ENCODE measurements at regions not wholly inside any gene's neighbourhood (a gene's known extent, or its start where the extent isn't known, plus 50 kb on each side); places are given as distances from the start of the nearest gene placed in this dataset.

DNA sequence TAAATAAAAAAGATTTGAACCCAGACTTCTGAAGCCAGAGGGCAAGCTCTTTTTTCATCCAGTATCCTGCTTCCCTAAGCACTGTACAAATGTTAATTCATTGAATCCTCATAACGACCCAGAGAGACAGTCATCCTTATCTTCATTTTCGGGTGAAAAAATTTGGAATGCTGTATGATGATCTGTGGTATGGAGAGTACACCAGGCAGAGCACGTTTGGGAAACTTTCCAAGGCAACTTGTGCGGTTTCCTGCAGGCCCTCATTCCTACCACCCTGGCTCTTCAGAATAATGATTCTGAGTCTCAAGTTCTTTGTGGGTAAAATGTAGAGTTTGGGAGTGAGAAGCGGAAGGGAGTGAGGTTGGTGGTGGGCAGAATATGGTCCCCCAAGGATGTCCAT lies 177.9 kb upstream of the CADM1 start:
- TF ChIP-seq ZFX (IDR thresholded peaks at IDR 0.05; ENCODE audit: borderline replicate concordance): no peak
- TF ChIP-seq, protein P1, sequence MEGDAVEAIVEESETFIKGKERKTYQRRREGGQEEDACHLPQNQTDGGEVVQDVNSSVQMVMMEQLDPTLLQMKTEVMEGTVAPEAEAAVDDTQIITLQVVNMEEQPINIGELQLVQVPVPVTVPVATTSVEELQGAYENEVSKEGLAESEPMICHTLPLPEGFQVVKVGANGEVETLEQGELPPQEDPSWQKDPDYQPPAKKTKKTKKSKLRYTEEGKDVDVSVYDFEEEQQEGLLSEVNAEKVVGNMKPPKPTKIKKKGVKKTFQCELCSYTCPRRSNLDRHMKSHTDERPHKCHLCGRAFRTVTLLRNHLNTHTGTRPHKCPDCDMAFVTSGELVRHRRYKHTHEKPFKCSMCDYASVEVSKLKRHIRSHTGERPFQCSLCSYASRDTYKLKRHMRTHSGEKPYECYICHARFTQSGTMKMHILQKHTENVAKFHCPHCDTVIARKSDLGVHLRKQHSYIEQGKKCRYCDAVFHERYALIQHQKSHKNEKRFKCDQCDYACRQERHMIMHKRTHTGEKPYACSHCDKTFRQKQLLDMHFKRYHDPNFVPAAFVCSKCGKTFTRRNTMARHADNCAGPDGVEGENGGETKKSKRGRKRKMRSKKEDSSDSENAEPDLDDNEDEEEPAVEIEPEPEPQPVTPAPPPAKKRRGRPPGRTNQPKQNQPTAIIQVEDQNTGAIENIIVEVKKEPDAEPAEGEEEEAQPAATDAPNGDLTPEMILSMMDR (IDR thresholded peaks at IDR 0.05): no peak
- H3K27ac ChIP-seq: no peak overlapping the region

GRCh38 chr11:115679945-115680344 lies 175.7 kb upstream of the CADM1 start:
- TF ChIP-seq, protein P1 (IDR thresholded peaks at IDR 0.05): no peak
- no peak for TF ChIP-seq ZFX (IDR thresholded peaks at IDR 0.05; ENCODE audit: borderline replicate concordance)
- no peak overlapping the region for H3K27ac ChIP-seq

- TF ChIP-seq ZFX (IDR thresholded peaks at IDR 0.05; ENCODE audit: borderline replicate concordance): no peak
- TF ChIP-seq, protein P1 (IDR thresholded peaks at IDR 0.05): no peak
These were observed 174.7 kb upstream of the CADM1 start for GRCh38 chr11:115678942-115679341.

DNA sequence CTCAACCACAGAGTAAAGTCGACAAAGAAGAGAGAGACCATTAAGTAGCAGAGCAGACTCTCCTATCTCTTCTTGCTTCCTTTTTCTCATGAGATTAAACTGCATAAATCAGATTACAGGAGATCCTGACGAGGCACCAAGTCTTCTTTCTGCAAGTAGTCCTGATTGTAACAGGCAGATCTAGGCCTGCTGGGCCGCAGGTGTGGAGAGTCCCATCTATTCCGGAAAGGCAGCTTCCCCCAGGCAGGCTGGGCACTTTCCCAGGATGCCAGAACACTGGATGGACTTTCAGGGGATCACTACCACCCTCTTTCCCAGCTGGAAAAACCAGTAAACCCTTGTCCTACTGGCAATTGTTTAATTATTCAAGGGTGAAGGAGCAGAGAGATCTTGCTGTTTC lies 173.0 kb upstream of the CADM1 start:
- no peak for TF ChIP-seq ZFX (IDR thresholded peaks at IDR 0.05; ENCODE audit: borderline replicate concordance)
- TF ChIP-seq, protein P1 (IDR thresholded peaks at IDR 0.05): no peak
- H3K27ac ChIP-seq: no peak overlapping the region

More at GRCh38 chr11:115678942-115679341, 174.7 kb upstream of the CADM1 start:
- H3K27ac ChIP-seq: no peak overlapping the region

GRCh38 chr11:115676768-115677167 lies 172.6 kb upstream of the CADM1 start:
- TF ChIP-seq ZFX (IDR thresholded peaks at IDR 0.05; ENCODE audit: borderline replicate concordance): no peak
- TF ChIP-seq, protein P1 (IDR thresholded peaks at IDR 0.05): no peak
- H3K27ac ChIP-seq: no peak overlapping the region

DNA sequence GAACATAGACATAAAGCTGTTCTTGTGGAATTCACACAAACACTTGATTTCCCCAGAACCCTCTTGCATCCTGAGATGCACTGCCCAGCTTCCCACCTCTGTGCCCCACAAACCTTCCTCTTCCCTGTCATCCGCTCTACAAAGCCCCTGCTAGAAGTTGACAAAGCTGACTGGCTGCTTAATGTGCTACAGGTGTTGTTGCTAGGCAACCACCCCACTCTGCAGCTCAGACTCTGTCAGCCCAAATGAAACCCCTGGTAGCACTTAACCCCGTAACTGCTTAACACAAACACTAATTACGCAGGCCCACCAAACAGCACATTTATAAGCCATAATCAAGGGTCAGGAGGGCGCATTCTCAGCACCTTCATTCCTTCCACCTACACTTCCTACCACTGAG lies 172.0 kb upstream of the CADM1 start:
- TF ChIP-seq, protein P1 (IDR thresholded peaks at IDR 0.05): no peak
- no peak for TF ChIP-seq ZFX (IDR thresholded peaks at IDR 0.05; ENCODE audit: borderline replicate concordance)
- H3K27ac ChIP-seq: no peak overlapping the region

DNA sequence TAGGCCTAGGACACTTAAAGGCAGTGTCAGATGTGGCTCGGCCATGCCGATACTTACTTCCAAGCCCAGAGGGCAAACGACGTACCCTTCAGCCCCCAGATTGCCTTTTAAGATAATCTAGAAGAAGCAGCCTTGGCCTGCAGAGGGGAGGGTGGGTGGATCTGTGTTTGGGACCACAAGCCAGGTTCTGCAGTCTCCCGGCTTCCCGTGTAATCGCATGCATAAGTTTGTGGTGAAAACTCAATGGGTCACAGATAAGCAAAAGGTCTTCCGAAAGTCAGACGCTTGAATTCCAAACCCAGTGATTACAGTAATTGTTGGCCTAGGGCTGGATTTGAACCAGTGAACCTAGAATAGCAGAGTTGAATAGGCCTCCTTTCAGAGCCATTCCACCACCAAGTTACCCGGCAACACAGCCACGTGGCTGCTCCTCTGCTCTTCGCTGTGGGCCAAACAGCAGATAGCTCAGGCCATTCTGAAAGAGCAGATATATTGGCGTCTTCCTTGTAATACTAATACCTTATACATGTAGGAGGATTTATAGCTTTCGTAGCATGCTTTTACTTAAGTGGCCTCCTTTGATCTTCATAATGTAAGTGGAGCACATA lies 170.8 kb upstream of the CADM1 start:
- no peak for TF ChIP-seq ZFX (IDR thresholded peaks at IDR 0.05; ENCODE audit: borderline replicate concordance)
- TF ChIP-seq, protein P1 (IDR thresholded peaks at IDR 0.05): no peak
- H3K27ac ChIP-seq: no peak overlapping the region

Measured in 22Rv1 (cell line).